ENCODE measurements at regions not wholly inside any gene's neighbourhood (a gene's known extent, or its start where the extent isn't known, plus 50 kb on each side); places are given as distances from the start of the nearest gene placed in this dataset.

DNA sequence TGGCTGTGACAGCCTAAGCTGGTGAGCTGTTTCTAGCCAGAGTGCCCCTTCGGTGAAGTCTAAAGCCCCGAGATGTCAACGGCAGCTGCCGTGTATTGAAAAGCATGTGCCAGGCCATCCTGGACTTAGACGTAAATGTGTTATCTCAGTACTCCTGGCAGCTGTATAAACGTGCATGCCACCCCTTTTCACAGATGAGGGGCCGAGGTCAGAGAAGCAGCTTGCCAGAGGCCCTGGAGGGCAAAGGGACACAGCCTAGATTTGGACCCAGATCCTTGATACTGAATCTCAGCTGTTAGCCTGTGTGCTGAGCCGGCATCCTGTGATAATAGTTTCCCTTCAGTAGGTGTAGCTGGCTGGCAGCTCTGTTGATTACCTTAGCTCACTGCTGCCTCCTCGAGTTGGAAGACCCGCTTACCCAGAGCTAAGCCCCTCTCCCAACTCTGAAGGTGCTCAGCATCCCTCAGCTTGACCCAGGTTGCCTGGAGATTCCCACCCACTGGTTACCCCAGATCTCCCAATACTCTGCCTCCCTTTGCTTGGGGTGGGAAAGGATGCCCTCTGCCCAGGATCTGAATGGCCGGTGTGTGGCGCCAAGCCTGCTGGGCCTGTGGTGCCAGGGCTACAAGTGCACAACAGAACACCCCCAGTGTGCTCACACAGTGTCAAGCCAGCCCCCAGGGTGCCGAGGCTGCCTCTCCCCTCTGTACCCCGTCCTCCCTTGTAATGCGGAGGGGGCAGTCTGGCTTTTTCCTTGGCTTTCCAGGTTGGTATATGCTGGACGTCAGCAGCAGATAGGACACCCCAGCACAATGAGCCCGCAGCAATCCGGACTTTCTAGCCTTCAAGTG, 59.8 kb upstream of the WNT7B start:
- TF ChIP-seq, protein P1, sequence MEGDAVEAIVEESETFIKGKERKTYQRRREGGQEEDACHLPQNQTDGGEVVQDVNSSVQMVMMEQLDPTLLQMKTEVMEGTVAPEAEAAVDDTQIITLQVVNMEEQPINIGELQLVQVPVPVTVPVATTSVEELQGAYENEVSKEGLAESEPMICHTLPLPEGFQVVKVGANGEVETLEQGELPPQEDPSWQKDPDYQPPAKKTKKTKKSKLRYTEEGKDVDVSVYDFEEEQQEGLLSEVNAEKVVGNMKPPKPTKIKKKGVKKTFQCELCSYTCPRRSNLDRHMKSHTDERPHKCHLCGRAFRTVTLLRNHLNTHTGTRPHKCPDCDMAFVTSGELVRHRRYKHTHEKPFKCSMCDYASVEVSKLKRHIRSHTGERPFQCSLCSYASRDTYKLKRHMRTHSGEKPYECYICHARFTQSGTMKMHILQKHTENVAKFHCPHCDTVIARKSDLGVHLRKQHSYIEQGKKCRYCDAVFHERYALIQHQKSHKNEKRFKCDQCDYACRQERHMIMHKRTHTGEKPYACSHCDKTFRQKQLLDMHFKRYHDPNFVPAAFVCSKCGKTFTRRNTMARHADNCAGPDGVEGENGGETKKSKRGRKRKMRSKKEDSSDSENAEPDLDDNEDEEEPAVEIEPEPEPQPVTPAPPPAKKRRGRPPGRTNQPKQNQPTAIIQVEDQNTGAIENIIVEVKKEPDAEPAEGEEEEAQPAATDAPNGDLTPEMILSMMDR (IDR thresholded peaks at IDR 0.05; ENCODE audit: insufficient read depth, low read length, poor library complexity, severe bottlenecking) = peak; percentile 23
- no peak for TF ChIP-seq EZH2phosphoT487 (conservative IDR thresholded peaks at IDR 0.05; ENCODE audit: low read length)

Data from SU-DHL-6 (cell line).